Esophagus muscularis mucosa (tissue), 4 donors: ENCODE measurements at regions not wholly inside any gene's neighbourhood (a gene's known extent, or its start where the extent isn't known, plus 50 kb on each side); places are given as distances from the start of the nearest gene placed in this dataset.
"Not testable (repeated sequence)": the region's sequence is repeated elsewhere in the genome, so short reads cannot be mapped to it uniquely, and the experiment has no call there.

Source experiments
- DNase-seq: peaks from one replicate; pipeline ENCODE4 v3.0.0-alpha.2; 2017; ENCODE audit errors: extremely low spot score
- H3K27ac ChIP-seq, 4 donors: fragments of 200-600 bp; sonication (generic); replicated peaks in 1 of 4; 1 replicate in 3 of 4; 2 replicates in 1 of 4; pipeline ENCODE4 v1.5.1; 2016 to 2019; ENCODE audit warnings: mild to moderate bottlenecking in 1 of 4
- H3K27me3 ChIP-seq, 4 donors: fragments of 200-600 bp; sonication (generic); one replicate each; pipeline versions ENCODE4 v1.5.1 to v1.6.0; 2016 to 2019
- H3K36me3 ChIP-seq, 4 donors: fragments of 200-600 bp; sonication (generic); one replicate each; pipeline ENCODE4 v1.5.1; 2016 to 2019
- H3K4me1 ChIP-seq, 4 donors: fragments of 200-600 bp; sonication (generic); one replicate each; pipeline ENCODE4 v1.5.1; 2016 to 2019
- H3K4me3 ChIP-seq, 4 donors: fragments of 200-600 bp; sonication (generic); 1 replicate in 2 of 4; 2 replicates in 2 of 4; pipeline ENCODE4 v1.5.1; 2016 to 2019; ENCODE audit warnings: mild to moderate bottlenecking in 4 of 4, moderate library complexity in 1 of 4
- H3K9me3 ChIP-seq, 4 donors: fragments of 200-600 bp; sonication (generic); 1 replicate in 3 of 4; 2 replicates in 1 of 4; pipeline ENCODE4 v1.5.1; 2016 to 2019
- CTCF ChIP-seq, 3 experiments: fragments of 200-600 bp in 2 of 3; fragments of 450-650 bp in 1 of 3; sonication (generic) in 2 of 3; IDR thresholded peaks; one replicate each; pipeline ENCODE4 v1.5.1; 2017 to 2019; ENCODE audit warnings: antibody characterized with exemption in 3 of 3, mild to moderate bottlenecking in 2 of 3, moderate library complexity in 1 of 3
- EP300 ChIP-seq: sonication (generic); formaldehyde crosslinking; IDR thresholded peaks from one replicate; pipeline ENCODE4 v1.6.1; 2017; ENCODE audit warnings: antibody characterized with exemption
- POLR2A ChIP-seq: fragments of 450-650 bp; IDR thresholded peaks from one replicate; pipeline ENCODE4 v1.6.1; 2017; ENCODE audit warnings: antibody characterized with exemption, moderate library complexity, mild to moderate bottlenecking, low read depth
- POLR2AphosphoS5 ChIP-seq, 2 donors: sonication (generic); formaldehyde crosslinking; IDR thresholded peaks; one replicate each; pipeline ENCODE4 v1.6.1; 2017; ENCODE audit warnings: antibody characterized with exemption in 2 of 2
- WGBS: methylation state at CpG from one replicate; pipeline ENCODE4 v1.1.5; 2018; 5-methylcytosine and 5-hydroxymethylcytosine counted together
- intact Hi-C: fragments of 100-400 bp; cut with DNase I; formaldehyde crosslinking; loops from one replicate; pipeline ENCODE4 v1.15.1; 2023

GRCh38 chr20:61100489-61100888, 151.6 kb upstream of the CDH4 start:
- Histone ChIP-seq H3K36me3 (no peaks in the 10 kb centered on the region), H3K4me1 (peaks cover 0 to 14% (median 9%) of the 10 kb centered on the region in 4 donors), H3K27me3 (no peaks in the 10 kb centered on the region), H3K4me3 (no peak overlapping the region), H3K9me3 (no peaks in the 10 kb centered on the region), H3K27ac (no peak overlapping the region)
- TF ChIP-seq POLR2A (no peak), CTCF (IDR thresholded peaks at IDR 0.05) (no peak), POLR2AphosphoS5 (IDR thresholded peaks at IDR 0.05) (no peak), EP300 (no peak)
- no peak for DNase-seq
- intact Hi-C loops = no loop called here
- 86% methylated on average over 5 of the region's 7 CpGs for WGBS

GRCh38 chr20:61101321-61101720, 150.7 kb upstream of the CDH4 start:
- H3K9me3 ChIP-seq, intact Hi-C loops, H3K36me3 ChIP-seq, H3K4me3 ChIP-seq, H3K27ac ChIP-seq, DNase-seq, H3K27me3 ChIP-seq: not testable (repeated sequence)
- WGBS = 49% methylated on average over 6 of the region's 8 CpGs
- H3K4me1 ChIP-seq = peaks cover 0 to 14% (median 9%) of the 10 kb centered on the region in 4 donors

- Histone ChIP-seq H3K27me3 (no peaks in the 10 kb centered on the region), H3K27ac (no peak overlapping the region), H3K4me1 (peaks cover 0 to 13% (median 9%) of the 10 kb centered on the region in 4 donors), H3K36me3 (no peaks in the 10 kb centered on the region), H3K9me3 (no peaks in the 10 kb centered on the region), H3K4me3 (no peak overlapping the region)
- no peak for DNase-seq
- WGBS = 87% methylated on average over 5 of the region's 5 CpGs
- TF ChIP-seq EP300 (no peak), POLR2A (no peak), CTCF (IDR thresholded peaks at IDR 0.05) (no peak), POLR2AphosphoS5 (IDR thresholded peaks at IDR 0.05) (no peak)
- intact Hi-C loops = no loop called here
Observed at GRCh38 chr20:61104232-61104631, 147.8 kb upstream of the CDH4 start.

GRCh38 chr20:61105395-61105794, 146.7 kb upstream of the CDH4 start:
- H3K4me1 ChIP-seq = peaks cover 0 to 2% (median 0%) of the 10 kb centered on the region in 4 donors
- WGBS = 74% methylated on average over 4 of the region's 4 CpGs
- H3K27ac ChIP-seq = no peak overlapping the region
- no peak overlapping the region for H3K4me3 ChIP-seq
- H3K27me3 ChIP-seq = no peaks in the 10 kb centered on the region
- H3K36me3 ChIP-seq = no peaks in the 10 kb centered on the region
- no peak for DNase-seq
- H3K9me3 ChIP-seq = no peaks in the 10 kb centered on the region
- TF ChIP-seq CTCF (IDR thresholded peaks at IDR 0.05) (no peak), POLR2AphosphoS5 (IDR thresholded peaks at IDR 0.05) (no peak), EP300 (no peak), POLR2A (no peak)
- intact Hi-C loops = no loop called here

GRCh38 chr20:61106438-61106837, 145.6 kb upstream of the CDH4 start:
- Histone ChIP-seq H3K9me3 (no peaks in the 10 kb centered on the region), H3K4me3 (no peak overlapping the region), H3K4me1 (no peaks in the 10 kb centered on the region), H3K36me3 (no peaks in the 10 kb centered on the region), H3K27ac (no peak overlapping the region), H3K27me3 (no peaks in the 10 kb centered on the region)
- intact Hi-C loops = no loop called here
- no peak for TF ChIP-seq CTCF (IDR thresholded peaks at IDR 0.05)
- TF ChIP-seq POLR2A = no peak
- TF ChIP-seq POLR2AphosphoS5 (IDR thresholded peaks at IDR 0.05) = no peak
- TF ChIP-seq EP300 = no peak
- no peak for DNase-seq
- 61% methylated on average over 5 of the region's 5 CpGs for WGBS
